HCT116 (cell line): ENCODE measurements at regions not wholly inside any gene's neighbourhood (a gene's known extent, or its start where the extent isn't known, plus 50 kb on each side); places are given as distances from the start of the nearest gene placed in this dataset.

ENCODE experiments used
- ATAC-seq: fragments of 200-7000 bp; cut with Tn5 transposase; 2 replicates; pipeline ENCODE4 v1.9.1; 2020; ENCODE audit warnings: mild to moderate bottlenecking, moderate library complexity
- BruUV-seq: library from RNA; stranded (reverse); fragments of 400-500 nt; replicated peaks from 2 replicates; lab custom pipeline; 2021; lab: Mats Ljungman, UMichigan
- CTCF ChIA-PET: fragments of 300-600 bp; sonication (Branson Sonifier 250); formaldehyde crosslinking; loops from one replicate; lab custom pipeline; 2021; ENCODE audit warnings: antibody characterized with exemption; lab: Charles Lee
- POLR2A ChIA-PET: fragments of 300-600, 350-600 bp; sonication (Branson Sonifier 250); formaldehyde crosslinking; loops from one replicate; lab custom pipeline; 2021; ENCODE audit warnings: antibody characterized with exemption; lab: Charles Lee
- RAD21 ChIA-PET, 2 experiments: fragments of 300-600 bp; sonication (Branson Sonifier 250); formaldehyde crosslinking; loops; one replicate each; lab custom pipeline; 2023; ENCODE audit warnings: low total read pairs in 2 of 2; ENCODE audit not compliant: uncharacterized antibody in 2 of 2, unreplicated experiment in 2 of 2, low non-redundant PET in 1 of 2; lab: Charles Lee
- DNase-seq: peaks from one replicate; pipeline ENCODE4 v3.0.0-alpha.2; 2010; ENCODE audit warnings: low read depth, low spot score
- H2AFZ ChIP-seq: fragments of 200-600 bp; shearing (Covaris generic), sonication (generic); 2 replicates; pipeline ENCODE4 v1.6.1; 2017; ENCODE audit warnings: low read depth, mixed run types, mixed read lengths, antibody characterized with exemption, low read length; ENCODE audit not compliant: poor library complexity, severe bottlenecking
- H3K27ac ChIP-seq: 2 replicates; pipeline ENCODE4 v1.5.1; 2012; ENCODE audit warnings: low read depth, low read length
- H3K27me3 ChIP-seq: fragments of 200-600 bp; sonication (generic); 2 replicates; pipeline ENCODE4 v1.6.1; 2016; ENCODE audit warnings: mixed run types, low read length, mixed read lengths; ENCODE audit not compliant: insufficient read depth
- H3K36me3 ChIP-seq, 2 experiments: fragments of 200-500 bp in 1 of 2; fragments of 200-600 bp in 1 of 2; sonication (Bioruptor generic) in 1 of 2; sonication (generic) in 1 of 2; 2 replicates each; pipeline versions ENCODE4 v1.5.1 to v1.6.1; 2014 to 2016; ENCODE audit warnings: low read length in 2 of 2, inconsistent platforms in 1 of 2, mixed read lengths in 1 of 2, mixed run types in 1 of 2; ENCODE audit not compliant: insufficient read depth in 2 of 2, control insufficient read depth in 1 of 2
- H3K4me1 ChIP-seq, 2 experiments: fragments of 200-600 bp in 1 of 2; sonication (generic) in 1 of 2; 2 replicates each; pipeline versions ENCODE4 v1.5.1 to v1.6.1; 2012 to 2017; ENCODE audit warnings: low read length in 2 of 2, inconsistent platforms in 1 of 2, mild to moderate bottlenecking in 1 of 2, mixed read lengths in 1 of 2, mixed run types in 1 of 2, moderate library complexity in 1 of 2; ENCODE audit not compliant: insufficient read depth in 2 of 2, control insufficient read depth in 1 of 2
- H3K4me2 ChIP-seq: fragments of 200-600 bp; sonication (generic); 2 replicates; pipeline ENCODE4 v1.6.1; 2017; ENCODE audit warnings: mixed run types, low read length, mixed read lengths
- H3K4me3 ChIP-seq, 2 experiments: fragments of 200-600 bp in 1 of 2; sonication (generic) in 1 of 2; replicated peaks in 1 of 2; 2 replicates each; pipeline ENCODE4 v1.5.1; 2011 to 2016; ENCODE audit warnings: low read length in 2 of 2, control low read depth in 1 of 2, low read depth in 1 of 2, mild to moderate bottlenecking in 1 of 2, mixed read lengths in 1 of 2, mixed run types in 1 of 2
- H3K79me2 ChIP-seq: fragments of 200-600 bp; sonication (generic); 2 replicates; pipeline ENCODE4 v1.6.1; 2017; ENCODE audit warnings: mild to moderate bottlenecking, mixed run types, low read length, moderate library complexity, mixed read lengths; ENCODE audit not compliant: insufficient read depth
- H3K9ac ChIP-seq: fragments of 200-600 bp; sonication (generic); 2 replicates; pipeline ENCODE4 v1.6.1; 2016; ENCODE audit warnings: low read length, mixed read lengths
- H3K9me2 ChIP-seq: fragments of 200-600 bp; sonication (generic), shearing (Covaris generic); 2 replicates; pipeline ENCODE4 v1.6.1; 2017; ENCODE audit warnings: mixed run types, mild to moderate bottlenecking, moderate library complexity; ENCODE audit not compliant: insufficient read depth
- H3K9me3 ChIP-seq, 2 experiments: fragments of 200-500 bp in 1 of 2; fragments of 200-600 bp in 1 of 2; sonication (Bioruptor generic) in 1 of 2; sonication (generic) in 1 of 2; 2 replicates each; pipeline ENCODE4 v1.6.1; 2014 to 2017; ENCODE audit warnings: low read length in 2 of 2, mixed read lengths in 2 of 2, inconsistent platforms in 1 of 2, low read depth in 1 of 2, mild to moderate bottlenecking in 1 of 2, mixed run types in 1 of 2, moderate library complexity in 1 of 2; ENCODE audit not compliant: control insufficient read depth in 1 of 2, insufficient read depth in 1 of 2
- H4K20me1 ChIP-seq: fragments of 200-600 bp; sonication (generic), shearing (Covaris generic); 2 replicates; pipeline ENCODE4 v1.6.1; 2017; ENCODE audit warnings: mixed run types, mild to moderate bottlenecking, moderate library complexity; ENCODE audit not compliant: insufficient read depth
- EGR1 ChIP-seq: IDR thresholded peaks from 2 replicates; pipeline ENCODE4 v1.6.1; 2012; ENCODE audit warnings: low read depth
- ELF1 ChIP-seq: IDR thresholded peaks from 2 replicates; pipeline ENCODE4 v1.6.1; 2012; ENCODE audit warnings: low read depth, borderline replicate concordance
- EZH2phosphoT487 ChIP-seq: fragments of 200-600 bp; IDR thresholded peaks from 2 replicates; pipeline ENCODE4 v1.6.1; 2018; ENCODE audit warnings: antibody characterized with exemption, borderline replicate concordance
- FOSL1 ChIP-seq: IDR thresholded peaks from 2 replicates; pipeline ENCODE4 v1.6.1; 2012; ENCODE audit warnings: low read depth
- JUND ChIP-seq: IDR thresholded peaks from 2 replicates; pipeline ENCODE4 v1.6.1; 2012
- POLR2AphosphoS5 ChIP-seq: IDR thresholded peaks from 2 replicates; pipeline ENCODE4 v1.6.1; 2011; ENCODE audit warnings: mild to moderate bottlenecking, low read depth, low read length, moderate library complexity
- SIN3A ChIP-seq: IDR thresholded peaks from 2 replicates; pipeline ENCODE4 v1.6.1; 2012; ENCODE audit warnings: low read depth
- SP1 ChIP-seq: IDR thresholded peaks from 2 replicates; pipeline ENCODE4 v1.6.1; 2012; ENCODE audit warnings: low read depth
- SRF ChIP-seq: IDR thresholded peaks from 2 replicates; pipeline ENCODE4 v1.6.1; 2012; ENCODE audit warnings: low read depth
- TCF7L2 ChIP-seq: IDR thresholded peaks from 2 replicates; pipeline ENCODE4 v1.7.0; 2011; ENCODE audit warnings: borderline replicate concordance, inconsistent platforms; ENCODE audit not compliant: insufficient read depth, insufficient read length; ENCODE audit errors: extremely low read depth
- YY1 ChIP-seq: IDR thresholded peaks from 2 replicates; pipeline ENCODE4 v1.6.1; 2011; ENCODE audit warnings: low read length, low read depth, moderate library complexity, mild to moderate bottlenecking; ENCODE audit not compliant: insufficient replicate concordance; ENCODE audit errors: extremely low read depth
- intact Hi-C: fragments of 100-400 bp; cut with micrococcal nuclease; formaldehyde crosslinking; loops from 2 replicates; pipeline ENCODE4 v1.10.0; 2022
- TF ChIP-seq, protein P1 (sequence below): IDR thresholded peaks from 2 replicates; pipeline ENCODE4 v1.6.1; 2012; ENCODE audit warnings: low read depth
- TF ChIP-seq, protein P2 (sequence below): IDR thresholded peaks from 2 replicates; pipeline ENCODE4 v1.6.1; 2012
- TF ChIP-seq, protein P3 (sequence below): IDR thresholded peaks from 2 replicates; pipeline ENCODE4 v1.6.1; 2011; ENCODE audit warnings: mild to moderate bottlenecking, low read length, moderate library complexity; ENCODE audit not compliant: insufficient replicate concordance; ENCODE audit errors: extremely low read depth

DNA sequence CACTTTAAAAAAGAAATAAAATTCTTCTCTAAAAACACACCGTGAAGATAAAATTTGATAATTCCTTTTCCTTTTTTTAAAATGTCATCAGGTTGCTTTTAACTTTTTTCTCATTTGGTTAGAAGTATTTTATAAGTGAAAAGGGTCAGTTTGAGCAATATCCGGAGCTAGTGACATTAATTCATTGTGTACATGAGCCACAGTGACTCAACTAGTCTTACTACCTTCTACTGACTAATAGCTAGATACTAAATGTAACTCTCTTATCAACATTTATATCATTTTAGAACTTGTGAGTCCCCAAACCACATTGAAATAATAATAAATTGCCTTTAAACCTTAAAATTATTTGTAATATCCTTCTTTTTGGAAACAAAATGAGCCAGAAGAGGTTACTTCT is 101.2 kb upstream of the ZBTB20 start:
- Histone ChIP-seq H4K20me1 (no peaks in the 10 kb centered on the region), H3K79me2 (no peaks in the 10 kb centered on the region), H3K4me2 (no peak overlapping the region), H3K9ac (no peak overlapping the region), H2AFZ (no peak overlapping the region), H3K9me2 (peaks cover 6% of the 10 kb centered on the region; the same call in 1 of the 2 replicates), H3K4me1 (peaks cover 6 to 22% of the 10 kb centered on the region in 2 experiments), H3K36me3 (no peaks in the 10 kb centered on the region), H3K27ac (no peak overlapping the region), H3K9me3 (no peaks in the 10 kb centered on the region), H3K27me3 (no peaks in the 10 kb centered on the region), H3K4me3 (no peak overlapping the region)
- TF ChIP-seq POLR2AphosphoS5 (no peak), SIN3A (no peak), TCF7L2 (no peak), YY1 (no peak), EGR1 (no peak), ELF1 (no peak), SRF (no peak), EZH2phosphoT487 (no peak), FOSL1 (no peak), JUND (no peak), SP1 (no peak)
- TF ChIP-seq, protein P1, sequence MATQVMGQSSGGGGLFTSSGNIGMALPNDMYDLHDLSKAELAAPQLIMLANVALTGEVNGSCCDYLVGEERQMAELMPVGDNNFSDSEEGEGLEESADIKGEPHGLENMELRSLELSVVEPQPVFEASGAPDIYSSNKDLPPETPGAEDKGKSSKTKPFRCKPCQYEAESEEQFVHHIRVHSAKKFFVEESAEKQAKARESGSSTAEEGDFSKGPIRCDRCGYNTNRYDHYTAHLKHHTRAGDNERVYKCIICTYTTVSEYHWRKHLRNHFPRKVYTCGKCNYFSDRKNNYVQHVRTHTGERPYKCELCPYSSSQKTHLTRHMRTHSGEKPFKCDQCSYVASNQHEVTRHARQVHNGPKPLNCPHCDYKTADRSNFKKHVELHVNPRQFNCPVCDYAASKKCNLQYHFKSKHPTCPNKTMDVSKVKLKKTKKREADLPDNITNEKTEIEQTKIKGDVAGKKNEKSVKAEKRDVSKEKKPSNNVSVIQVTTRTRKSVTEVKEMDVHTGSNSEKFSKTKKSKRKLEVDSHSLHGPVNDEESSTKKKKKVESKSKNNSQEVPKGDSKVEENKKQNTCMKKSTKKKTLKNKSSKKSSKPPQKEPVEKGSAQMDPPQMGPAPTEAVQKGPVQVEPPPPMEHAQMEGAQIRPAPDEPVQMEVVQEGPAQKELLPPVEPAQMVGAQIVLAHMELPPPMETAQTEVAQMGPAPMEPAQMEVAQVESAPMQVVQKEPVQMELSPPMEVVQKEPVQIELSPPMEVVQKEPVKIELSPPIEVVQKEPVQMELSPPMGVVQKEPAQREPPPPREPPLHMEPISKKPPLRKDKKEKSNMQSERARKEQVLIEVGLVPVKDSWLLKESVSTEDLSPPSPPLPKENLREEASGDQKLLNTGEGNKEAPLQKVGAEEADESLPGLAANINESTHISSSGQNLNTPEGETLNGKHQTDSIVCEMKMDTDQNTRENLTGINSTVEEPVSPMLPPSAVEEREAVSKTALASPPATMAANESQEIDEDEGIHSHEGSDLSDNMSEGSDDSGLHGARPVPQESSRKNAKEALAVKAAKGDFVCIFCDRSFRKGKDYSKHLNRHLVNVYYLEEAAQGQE: no peak
- TF ChIP-seq, protein P2, sequence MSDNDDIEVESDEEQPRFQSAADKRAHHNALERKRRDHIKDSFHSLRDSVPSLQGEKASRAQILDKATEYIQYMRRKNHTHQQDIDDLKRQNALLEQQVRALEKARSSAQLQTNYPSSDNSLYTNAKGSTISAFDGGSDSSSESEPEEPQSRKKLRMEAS: no peak
- TF ChIP-seq, protein P3, sequence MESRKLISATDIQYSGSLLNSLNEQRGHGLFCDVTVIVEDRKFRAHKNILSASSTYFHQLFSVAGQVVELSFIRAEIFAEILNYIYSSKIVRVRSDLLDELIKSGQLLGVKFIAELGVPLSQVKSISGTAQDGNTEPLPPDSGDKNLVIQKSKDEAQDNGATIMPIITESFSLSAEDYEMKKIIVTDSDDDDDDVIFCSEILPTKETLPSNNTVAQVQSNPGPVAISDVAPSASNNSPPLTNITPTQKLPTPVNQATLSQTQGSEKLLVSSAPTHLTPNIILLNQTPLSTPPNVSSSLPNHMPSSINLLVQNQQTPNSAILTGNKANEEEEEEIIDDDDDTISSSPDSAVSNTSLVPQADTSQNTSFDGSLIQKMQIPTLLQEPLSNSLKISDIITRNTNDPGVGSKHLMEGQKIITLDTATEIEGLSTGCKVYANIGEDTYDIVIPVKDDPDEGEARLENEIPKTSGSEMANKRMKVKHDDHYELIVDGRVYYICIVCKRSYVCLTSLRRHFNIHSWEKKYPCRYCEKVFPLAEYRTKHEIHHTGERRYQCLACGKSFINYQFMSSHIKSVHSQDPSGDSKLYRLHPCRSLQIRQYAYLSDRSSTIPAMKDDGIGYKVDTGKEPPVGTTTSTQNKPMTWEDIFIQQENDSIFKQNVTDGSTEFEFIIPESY: no peak
- POLR2A ChIA-PET: no interaction called here
- intact Hi-C loops: no loop called here
- BruUV-seq: no TSS peak
- DNase-seq (no peak), ATAC-seq (no peak)
- CTCF ChIA-PET: no interaction called here
- RAD21 ChIA-PET: no interaction called here
